Caco-2 (cell line): ENCODE measurements at regions not wholly inside any gene's neighbourhood (a gene's known extent, or its start where the extent isn't known, plus 50 kb on each side); places are given as distances from the start of the nearest gene placed in this dataset.

Experiments used
- BruUV-seq: library from RNA; stranded (reverse); fragments of 400-500 nt; replicated peaks from 2 replicates; lab custom pipeline; 2021; lab: Mats Ljungman, UMichigan
- CTCF ChIA-PET: fragments of 300-600 bp; sonication (Branson Sonifier 250); formaldehyde crosslinking; loops from one replicate; lab custom pipeline; 2022; ENCODE audit warnings: antibody characterized with exemption; lab: Charles Lee
- POLR2A ChIA-PET: fragments of 300-600 bp; sonication (Branson Sonifier 250); formaldehyde crosslinking; loops from one replicate; lab custom pipeline; 2022; ENCODE audit warnings: antibody characterized with exemption; lab: Charles Lee
- DNase-seq, 2 experiments: peaks; one replicate each; pipeline versions ENCODE4 v3.0.0 to v3.0.0-alpha.2; 2020 to 2022
- H3K27me3 ChIP-seq: replicated peaks from 2 replicates; pipeline ENCODE4 v1.6.0; 2011; ENCODE audit warnings: low read length; ENCODE audit not compliant: control insufficient read depth, insufficient read depth
- H3K36me3 ChIP-seq: 2 replicates; pipeline ENCODE4 v1.5.1; 2011; ENCODE audit warnings: low read length; ENCODE audit not compliant: control insufficient read depth, insufficient read depth
- H3K4me1 ChIP-seq: fragments of 250-450 bp; sonication (Bioruptor Pico); 2 replicates; pipeline ENCODE4 v1.5.1; 2020; ENCODE audit warnings: mild to moderate bottlenecking
- H3K4me3 ChIP-seq: 2 replicates; pipeline ENCODE4 v1.5.1; 2011; ENCODE audit warnings: low read depth, mild to moderate bottlenecking, control low read depth, low read length
- H3K9me3 ChIP-seq: fragments of 250-450 bp; sonication (Bioruptor Pico); 2 replicates; pipeline ENCODE4 v1.5.1; 2020; ENCODE audit warnings: mild to moderate bottlenecking, moderate library complexity
- H3K27ac Mint-ChIP-seq: one replicate; pipeline ENCODE4 v1.8.0; 2022; ENCODE audit warnings: mixed read lengths; ENCODE audit not compliant: unreplicated experiment
- H3K27me3 Mint-ChIP-seq: one replicate; pipeline ENCODE4 v1.8.0; 2022; ENCODE audit warnings: mixed read lengths; ENCODE audit not compliant: insufficient read depth, unreplicated experiment
- H3K36me3 Mint-ChIP-seq: one replicate; pipeline ENCODE4 v1.8.0; 2022; ENCODE audit warnings: mild to moderate bottlenecking, mixed read lengths; ENCODE audit not compliant: insufficient read depth, unreplicated experiment
- H3K4me1 Mint-ChIP-seq: one replicate; pipeline ENCODE4 v1.8.0; 2022; ENCODE audit warnings: low read depth, mixed read lengths; ENCODE audit not compliant: unreplicated experiment
- H3K4me3 Mint-ChIP-seq: one replicate; pipeline ENCODE4 v1.8.0; 2022; ENCODE audit warnings: mild to moderate bottlenecking, moderate library complexity, mixed read lengths; ENCODE audit not compliant: unreplicated experiment
- H3K9me3 Mint-ChIP-seq: one replicate; pipeline ENCODE4 v1.8.0; 2022; ENCODE audit warnings: mixed read lengths; ENCODE audit not compliant: unreplicated experiment
- intact Hi-C: fragments of 100-400 bp; cut with micrococcal nuclease; formaldehyde crosslinking; loops from one replicate; pipeline ENCODE4 v1.10.0; 2022; ENCODE audit not compliant: unreplicated experiment
- TF ChIP-seq, protein P1 (sequence below), 2 experiments: fragments of 200-600 bp in 1 of 2; IDR thresholded peaks; 1 replicate in 1 of 2; 2 replicates in 1 of 2; pipeline versions ENCODE4 v1.5.1 to v1.8.0; 2011 to 2022; ENCODE audit warnings: antibody characterized with exemption in 1 of 2, control low read depth in 1 of 2, inconsistent platforms in 1 of 2, low read depth in 1 of 2, low read length in 1 of 2, mild to moderate bottlenecking in 1 of 2, moderate library complexity in 1 of 2; ENCODE audit not compliant: insufficient read depth in 1 of 2, severe bottlenecking in 1 of 2, unreplicated experiment in 1 of 2

DNA sequence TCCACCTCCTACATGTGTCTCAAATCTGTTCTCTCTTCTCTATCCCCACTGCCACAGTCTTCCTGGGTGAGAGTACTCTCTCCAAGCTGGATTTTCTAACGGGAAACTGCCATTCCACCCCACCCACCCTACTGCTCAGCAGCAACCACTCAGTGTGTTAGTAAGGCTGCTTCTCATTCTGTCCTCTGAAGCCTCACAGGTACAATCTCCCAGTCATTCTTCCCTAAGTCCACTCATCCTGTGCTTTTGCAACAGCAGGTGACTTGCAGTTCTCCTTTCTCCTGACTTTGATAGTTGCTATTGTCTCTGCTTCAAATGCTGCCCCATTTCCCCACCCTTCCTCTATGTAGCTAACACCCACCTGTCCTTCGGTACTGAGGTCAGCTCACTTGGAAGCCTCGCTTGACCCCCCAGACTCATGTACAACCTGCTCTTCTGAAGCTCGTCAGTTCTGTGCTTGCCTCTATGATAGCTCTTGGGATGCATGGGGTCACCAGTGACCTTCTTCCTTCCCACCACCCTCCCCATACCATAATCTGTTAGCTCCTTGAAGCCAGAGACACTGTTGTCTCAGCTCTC is 188.9 kb downstream of the RRAGC start:
- Histone ChIP-seq H3K27me3 (no peaks in the 10 kb centered on the region), H3K36me3 (no peaks in the 10 kb centered on the region), H3K4me3 (no peak overlapping the region), H3K9me3 (no peaks in the 10 kb centered on the region), H3K4me1 (no peaks in the 10 kb centered on the region)
- H3K4me3 Mint-ChIP-seq, result no peak overlapping the region
- no peaks in the 10 kb centered on the region for H3K4me1 Mint-ChIP-seq
- H3K9me3 Mint-ChIP-seq, result no peaks in the 10 kb centered on the region
- no peak for DNase-seq
- CTCF ChIA-PET, result no interaction called here
- no TSS peak for BruUV-seq
- H3K27ac Mint-ChIP-seq, result no peak overlapping the region
- H3K27me3 Mint-ChIP-seq, result peaks cover 11% of the 10 kb centered on the region
- TF ChIP-seq, protein P1, sequence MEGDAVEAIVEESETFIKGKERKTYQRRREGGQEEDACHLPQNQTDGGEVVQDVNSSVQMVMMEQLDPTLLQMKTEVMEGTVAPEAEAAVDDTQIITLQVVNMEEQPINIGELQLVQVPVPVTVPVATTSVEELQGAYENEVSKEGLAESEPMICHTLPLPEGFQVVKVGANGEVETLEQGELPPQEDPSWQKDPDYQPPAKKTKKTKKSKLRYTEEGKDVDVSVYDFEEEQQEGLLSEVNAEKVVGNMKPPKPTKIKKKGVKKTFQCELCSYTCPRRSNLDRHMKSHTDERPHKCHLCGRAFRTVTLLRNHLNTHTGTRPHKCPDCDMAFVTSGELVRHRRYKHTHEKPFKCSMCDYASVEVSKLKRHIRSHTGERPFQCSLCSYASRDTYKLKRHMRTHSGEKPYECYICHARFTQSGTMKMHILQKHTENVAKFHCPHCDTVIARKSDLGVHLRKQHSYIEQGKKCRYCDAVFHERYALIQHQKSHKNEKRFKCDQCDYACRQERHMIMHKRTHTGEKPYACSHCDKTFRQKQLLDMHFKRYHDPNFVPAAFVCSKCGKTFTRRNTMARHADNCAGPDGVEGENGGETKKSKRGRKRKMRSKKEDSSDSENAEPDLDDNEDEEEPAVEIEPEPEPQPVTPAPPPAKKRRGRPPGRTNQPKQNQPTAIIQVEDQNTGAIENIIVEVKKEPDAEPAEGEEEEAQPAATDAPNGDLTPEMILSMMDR (IDR thresholded peaks at IDR 0.05; ENCODE audit: insufficient read depth in 1 of 2, low read depth in 1 of 2, low read length in 1 of 2, severe bottlenecking in 1 of 2, unreplicated experiment in 1 of 2), result no peak
- intact Hi-C loops, result no loop called here
- no peaks in the 10 kb centered on the region for H3K36me3 Mint-ChIP-seq
- POLR2A ChIA-PET, result no interaction called here

DNA sequence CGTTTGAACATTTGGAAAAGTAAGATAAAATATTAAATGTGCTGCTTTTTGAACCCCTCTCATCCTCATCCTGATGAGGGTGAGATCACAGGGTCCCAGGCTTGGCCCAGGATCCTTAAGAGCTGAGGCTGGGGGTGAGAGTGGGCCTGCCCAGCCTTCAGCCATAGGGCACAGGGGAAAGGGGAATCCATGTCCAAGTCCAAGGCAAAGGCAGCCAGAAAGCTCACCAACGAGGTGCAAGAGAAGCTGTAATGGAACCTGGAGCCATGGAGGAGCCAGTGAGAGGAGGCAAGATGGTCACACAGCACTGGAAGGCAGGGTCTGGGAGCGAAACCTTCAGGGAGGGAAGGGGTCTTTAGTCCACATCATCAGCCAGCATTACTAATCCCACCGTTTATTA is 191.9 kb downstream of the RRAGC start:
- CTCF ChIA-PET, result no interaction called here
- intact Hi-C loops, result no loop called here
- Histone ChIP-seq H3K4me3 (no peak overlapping the region), H3K27me3 (no peaks in the 10 kb centered on the region), H3K9me3 (no peaks in the 10 kb centered on the region), H3K4me1 (no peaks in the 10 kb centered on the region), H3K36me3 (no peaks in the 10 kb centered on the region)
- BruUV-seq, result no TSS peak
- Mint-ChIP-seq H3K4me1 (no peaks in the 10 kb centered on the region), H3K36me3 (no peaks in the 10 kb centered on the region), H3K27ac (no peak overlapping the region), H3K9me3 (no peaks in the 10 kb centered on the region), H3K4me3 (no peak overlapping the region), H3K27me3 (peaks cover 12% of the 10 kb centered on the region)
- TF ChIP-seq, protein P1 (IDR thresholded peaks at IDR 0.05; ENCODE audit: insufficient read depth in 1 of 2, low read depth in 1 of 2, low read length in 1 of 2, severe bottlenecking in 1 of 2, unreplicated experiment in 1 of 2), result no peak
- DNase-seq, result no peak
- POLR2A ChIA-PET, result no interaction called here

DNA sequence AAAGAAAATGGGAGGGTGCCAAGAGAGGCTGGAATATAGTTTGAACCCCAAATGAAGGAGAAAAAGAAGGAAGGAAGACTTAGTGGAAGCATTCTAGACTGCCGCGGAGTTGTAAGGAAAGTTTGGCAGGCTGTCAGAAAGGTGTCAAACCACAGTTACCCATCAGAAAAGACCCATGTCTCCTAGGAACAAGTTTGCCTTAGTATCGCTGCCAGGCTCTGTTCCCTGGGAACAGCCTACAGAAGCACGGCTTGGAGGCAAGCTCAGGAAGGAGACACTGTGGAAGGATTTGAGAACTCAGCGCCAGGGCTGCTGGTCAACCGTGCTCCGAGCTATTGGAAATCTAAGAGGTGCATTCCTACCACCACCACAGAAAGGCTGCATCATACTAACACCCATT is 197.4 kb downstream of the RRAGC start:
- ChIA-PET POLR2A (no interaction called here), CTCF (no interaction called here)
- Mint-ChIP-seq H3K4me3 (no peak overlapping the region), H3K27ac (no peak overlapping the region), H3K4me1 (no peaks in the 10 kb centered on the region), H3K36me3 (no peaks in the 10 kb centered on the region), H3K27me3 (peaks cover 3% of the 10 kb centered on the region), H3K9me3 (no peaks in the 10 kb centered on the region)
- H3K4me1 ChIP-seq, result no peaks in the 10 kb centered on the region
- H3K36me3 ChIP-seq, result no peaks in the 10 kb centered on the region
- TF ChIP-seq, protein P1 (IDR thresholded peaks at IDR 0.05; ENCODE audit: insufficient read depth in 1 of 2, low read depth in 1 of 2, low read length in 1 of 2, severe bottlenecking in 1 of 2, unreplicated experiment in 1 of 2), result no peak
- no peaks in the 10 kb centered on the region for H3K9me3 ChIP-seq
- no peak overlapping the region for H3K4me3 ChIP-seq
- no TSS peak for BruUV-seq
- intact Hi-C loops, result no loop called here
- DNase-seq, result no peak
- H3K27me3 ChIP-seq, result no peaks in the 10 kb centered on the region
